Activated T-cell treated with anti-CD3 and anti-CD28 coated beads for 4 hours (primary cell): ENCODE measurements at regions not wholly inside any gene's neighbourhood (a gene's known extent, or its start where the extent isn't known, plus 50 kb on each side); places are given as distances from the start of the nearest gene placed in this dataset.

Source experiments
- DNase-seq: peaks from one replicate; pipeline ENCODE4 v3.0.0-alpha.2; 2020

- DNase-seq = no peak
Observed at GRCh38 chr11:80451105-80451504, 1010.3 kb upstream of the TENM4 start.

DNA sequence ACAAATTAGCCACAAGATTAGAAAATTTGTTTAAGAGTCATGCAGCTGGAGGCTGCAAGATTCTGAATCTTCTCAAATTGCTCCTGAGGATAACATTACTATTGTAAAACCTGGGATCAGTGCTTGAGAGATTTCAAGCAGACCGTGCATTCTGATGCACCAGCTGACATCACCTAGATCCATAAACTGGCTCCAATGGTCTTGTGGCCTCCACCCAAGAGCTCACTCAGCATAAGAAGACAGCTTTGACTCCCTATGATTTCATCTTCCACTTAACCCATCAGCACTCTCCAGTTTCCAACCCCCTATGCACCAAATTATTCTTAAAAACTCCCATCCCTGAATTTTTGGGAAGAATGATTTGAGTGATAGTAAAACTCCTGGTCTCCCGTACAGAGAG, 1007.9 kb upstream of the TENM4 start:
- DNase-seq = no peak

- DNase-seq = no peak
Observed at GRCh38 chr11:80443177-80443576, 1002.3 kb upstream of the TENM4 start.

- DNase-seq = no peak
Observed at GRCh38 chr11:80441821-80442220, 1001.0 kb upstream of the TENM4 start.

DNA sequence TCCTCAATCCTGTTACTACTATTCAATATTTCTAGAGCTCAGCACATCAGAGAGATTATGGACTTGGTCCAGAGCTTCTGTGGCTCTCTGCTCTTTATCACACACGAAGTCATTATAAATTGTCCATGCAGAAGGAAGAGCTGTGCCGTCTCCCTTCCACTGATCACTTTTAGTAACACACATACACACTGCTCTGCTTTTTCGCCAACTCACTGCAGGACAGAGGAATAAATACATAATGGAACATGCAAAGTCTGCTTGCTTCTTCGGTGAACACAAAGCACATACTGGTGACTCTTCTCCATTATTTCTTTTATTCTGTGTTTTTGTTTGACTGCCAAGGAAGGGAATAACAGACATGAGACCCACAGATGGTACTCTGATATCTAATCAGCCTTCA, 1000.0 kb upstream of the TENM4 start:
- no peak for DNase-seq

DNA sequence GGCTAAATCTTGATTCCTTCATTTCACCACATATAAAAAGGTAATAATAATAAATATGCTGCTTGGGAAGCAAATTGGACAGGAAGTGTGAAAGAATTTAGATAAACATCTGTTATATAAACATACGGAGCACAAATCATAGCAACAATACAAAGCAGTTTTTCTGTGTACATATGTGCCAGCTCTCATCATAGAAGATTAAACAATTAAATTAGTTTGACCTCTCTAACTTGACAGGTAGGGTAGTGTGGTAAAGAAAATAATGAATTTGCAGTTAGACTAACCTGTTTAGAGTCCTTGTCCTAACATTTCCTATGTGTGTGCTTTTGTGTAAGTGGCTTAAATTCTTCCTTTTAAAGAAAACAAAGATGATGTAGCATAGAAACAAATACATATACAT, 995.7 kb upstream of the TENM4 start:
- no peak for DNase-seq

DNA sequence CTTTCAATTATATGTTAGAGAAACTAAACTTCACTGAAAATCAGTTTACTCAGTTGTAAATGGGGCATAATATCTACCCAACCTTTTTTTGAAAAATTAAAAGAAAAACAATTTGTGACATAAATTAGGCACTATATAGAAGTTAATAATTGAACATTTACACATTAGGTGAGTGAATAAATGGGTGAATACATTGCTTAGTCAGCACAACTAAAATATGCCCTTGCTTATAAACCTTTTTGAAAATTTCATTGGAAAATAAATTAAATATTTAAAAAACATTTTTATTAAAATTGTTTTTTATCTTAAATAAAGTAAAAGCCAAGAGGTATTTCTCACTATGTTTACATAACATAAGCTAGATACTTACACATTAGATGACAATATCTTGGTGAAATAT, 994.5 kb upstream of the TENM4 start:
- no peak for DNase-seq

DNA sequence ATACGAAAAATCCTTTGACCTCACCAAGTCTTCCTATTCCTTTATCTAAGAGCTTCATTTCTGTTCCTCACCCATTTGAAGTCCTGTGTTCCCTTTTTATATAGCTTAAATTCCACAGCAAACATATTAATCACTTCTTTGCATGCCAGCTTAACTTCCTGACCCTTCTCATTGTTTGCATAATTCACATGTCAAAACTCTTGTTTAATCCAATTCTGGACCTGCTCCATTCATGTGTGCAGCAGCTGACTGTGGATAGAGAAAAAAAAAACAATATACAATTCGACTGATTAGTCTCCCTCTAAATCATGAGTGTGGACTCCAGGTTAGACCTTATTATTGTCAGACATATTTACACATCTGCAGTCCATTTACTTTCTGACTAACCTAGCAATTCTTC, 991.2 kb upstream of the TENM4 start:
- DNase-seq = no peak

DNA sequence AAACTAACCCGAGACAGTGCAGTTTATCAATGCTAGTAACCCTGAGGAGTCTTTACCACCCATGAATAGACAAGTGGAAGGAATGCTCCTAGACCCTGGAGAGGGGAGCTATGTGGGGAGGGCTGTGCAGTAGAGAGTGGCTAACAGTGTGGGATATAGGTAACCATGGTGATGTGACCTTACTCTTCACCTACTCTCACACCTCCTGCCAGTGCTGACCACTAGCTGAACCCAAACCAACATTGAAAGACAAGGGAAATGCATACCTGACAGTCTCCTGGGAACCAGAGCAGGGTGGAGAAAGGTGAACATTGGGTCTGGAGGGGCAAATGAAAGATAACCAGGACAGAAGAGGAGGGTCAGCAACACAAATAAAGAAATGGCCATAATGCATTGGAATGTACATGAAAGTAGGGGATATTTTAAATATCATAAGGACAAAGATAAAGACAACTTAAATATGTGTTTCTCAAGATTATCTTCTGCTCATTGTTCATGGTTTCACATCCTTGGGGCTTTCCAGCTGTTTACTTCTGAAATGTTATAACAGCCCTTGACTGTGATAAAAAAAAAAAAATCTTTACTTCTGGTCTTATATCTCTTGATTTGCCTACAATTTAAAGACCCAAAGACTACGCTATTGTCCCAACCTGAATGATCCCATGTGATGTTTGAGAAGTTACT, 983.3 kb upstream of the TENM4 start:
- DNase-seq = no peak

DNA sequence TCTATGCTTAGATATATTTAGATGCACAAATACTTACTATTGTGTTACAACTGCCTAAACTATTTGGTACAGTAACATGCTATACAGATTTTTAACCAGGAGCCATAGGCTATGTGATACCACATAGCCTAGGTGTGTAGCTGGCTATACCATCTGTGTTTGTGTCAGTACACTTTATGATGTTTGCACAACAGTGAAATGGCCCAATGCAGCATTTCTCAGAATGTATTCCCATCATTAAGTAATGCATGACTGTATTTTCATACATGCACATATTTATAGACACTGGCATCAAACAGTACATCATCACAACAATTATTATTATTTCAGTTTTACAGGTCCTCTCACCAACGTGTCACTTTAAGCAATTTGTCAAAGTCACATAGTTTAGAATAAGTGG, 979.5 kb upstream of the TENM4 start:
- DNase-seq = no peak

DNA sequence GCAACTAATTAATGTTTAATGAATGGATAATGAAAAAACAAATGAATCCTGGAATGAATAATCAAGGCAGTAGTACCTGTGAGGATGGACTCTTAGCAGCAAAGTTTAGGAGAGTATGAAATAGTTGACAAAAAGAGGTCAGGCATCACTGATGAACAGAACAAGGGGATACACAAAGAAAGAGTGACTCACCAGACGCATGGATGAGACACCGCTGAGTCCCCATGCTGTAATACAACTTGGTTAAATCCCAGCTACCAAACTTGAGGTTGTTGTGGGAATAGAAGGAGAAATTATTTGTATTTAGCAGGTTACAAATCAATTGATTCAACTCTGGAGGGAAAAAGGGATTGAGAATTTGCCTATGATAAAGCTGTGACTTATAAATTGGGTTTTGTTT, 976.9 kb upstream of the TENM4 start:
- no peak for DNase-seq

GRCh38 chr11:80415580-80415979, 974.8 kb upstream of the TENM4 start:
- DNase-seq = no peak

DNA sequence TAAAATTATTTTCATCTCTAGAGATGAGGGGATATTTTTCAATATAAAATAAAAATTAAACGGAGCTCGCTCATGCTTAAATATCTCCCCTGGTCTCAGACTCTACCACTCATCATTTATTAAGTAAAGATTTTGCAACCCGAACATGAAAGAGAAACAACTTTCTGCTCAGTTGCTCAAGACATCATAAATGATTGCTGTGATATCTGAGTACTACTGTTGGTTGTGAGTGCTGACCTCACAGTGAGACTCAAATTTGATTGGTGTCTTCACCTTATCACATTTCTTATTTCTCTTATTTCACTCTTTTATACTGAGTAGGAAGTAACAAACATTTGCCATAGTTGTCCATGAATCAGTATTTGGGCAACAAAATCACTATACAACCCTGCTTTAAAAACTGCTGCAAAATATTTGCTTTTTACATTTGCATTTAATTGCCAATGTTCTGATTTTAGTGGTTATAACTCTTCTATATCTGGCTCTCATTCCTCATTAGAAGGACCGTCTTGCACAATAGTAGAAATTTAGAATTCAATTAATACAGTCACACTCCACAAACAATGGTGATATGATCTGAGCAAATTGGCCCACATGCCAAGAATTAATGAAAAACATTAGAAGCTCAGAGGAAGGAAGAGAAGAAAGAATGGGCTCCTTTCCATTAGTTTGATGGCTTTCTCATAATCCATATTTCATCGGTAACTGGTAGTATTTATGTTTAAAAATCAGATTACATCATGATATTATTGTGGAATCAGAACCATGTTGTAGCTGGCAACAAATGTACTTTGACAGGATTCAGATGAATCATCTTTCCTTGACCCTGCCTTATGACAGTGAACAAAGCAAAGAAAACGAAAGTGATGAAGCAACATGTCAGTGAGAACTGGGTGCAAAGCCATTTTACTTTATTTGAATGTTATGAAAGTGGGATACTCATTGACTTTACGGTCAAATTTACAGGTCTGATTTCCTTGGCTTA, 973.6 kb upstream of the TENM4 start:
- no peak for DNase-seq

- DNase-seq = no peak
Observed at GRCh38 chr11:80412604-80413003, 971.8 kb upstream of the TENM4 start.

- DNase-seq = no peak
Observed at GRCh38 chr11:80393210-80393609, 952.4 kb upstream of the TENM4 start.

- no peak for DNase-seq
Observed at GRCh38 chr11:80390505-80390904, 949.7 kb upstream of the TENM4 start.

- DNase-seq = no peak
Observed at GRCh38 chr11:80388536-80388935, 947.7 kb upstream of the TENM4 start.

DNA sequence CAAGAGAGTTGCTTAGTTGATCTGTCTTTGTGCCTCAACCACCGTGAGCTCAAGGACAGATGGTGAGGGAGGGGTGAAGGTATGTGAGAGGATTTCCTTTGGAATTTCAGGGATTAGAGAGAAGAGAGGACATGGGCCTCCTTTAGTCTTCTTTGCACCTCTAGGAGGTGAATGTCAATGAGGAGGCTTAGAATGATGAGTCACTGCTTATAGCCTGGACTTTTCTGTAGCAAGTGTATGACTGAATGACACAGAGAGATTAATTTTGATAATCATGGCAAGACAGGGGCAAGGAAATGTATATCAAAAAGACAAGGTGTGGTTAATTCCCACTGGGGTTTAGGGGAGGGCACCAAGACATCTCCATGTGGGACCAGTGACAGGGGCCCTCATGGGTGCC, 947.3 kb upstream of the TENM4 start:
- no peak for DNase-seq

DNA sequence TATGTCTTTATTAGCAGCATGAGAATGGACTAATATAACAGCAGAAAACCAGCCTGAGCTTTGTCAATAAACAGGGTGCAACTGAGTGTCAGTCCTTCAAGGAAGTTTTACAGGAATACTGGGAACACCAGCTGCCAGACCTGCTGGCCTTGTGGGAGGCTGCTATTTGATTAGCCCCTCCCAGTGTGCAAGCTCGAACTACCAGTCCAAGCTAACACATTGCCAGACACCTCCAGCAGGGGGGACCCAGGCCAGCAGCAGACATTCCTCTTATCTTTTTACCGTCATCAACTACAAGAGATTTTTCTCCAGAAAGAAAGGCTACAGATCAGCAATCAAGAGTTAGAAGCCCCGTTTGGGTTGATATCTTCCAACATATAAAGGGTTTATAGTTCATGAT, 942.8 kb upstream of the TENM4 start:
- no peak for DNase-seq

- DNase-seq = no peak
Observed at GRCh38 chr11:80379620-80380278, 938.9 kb upstream of the TENM4 start.

DNA sequence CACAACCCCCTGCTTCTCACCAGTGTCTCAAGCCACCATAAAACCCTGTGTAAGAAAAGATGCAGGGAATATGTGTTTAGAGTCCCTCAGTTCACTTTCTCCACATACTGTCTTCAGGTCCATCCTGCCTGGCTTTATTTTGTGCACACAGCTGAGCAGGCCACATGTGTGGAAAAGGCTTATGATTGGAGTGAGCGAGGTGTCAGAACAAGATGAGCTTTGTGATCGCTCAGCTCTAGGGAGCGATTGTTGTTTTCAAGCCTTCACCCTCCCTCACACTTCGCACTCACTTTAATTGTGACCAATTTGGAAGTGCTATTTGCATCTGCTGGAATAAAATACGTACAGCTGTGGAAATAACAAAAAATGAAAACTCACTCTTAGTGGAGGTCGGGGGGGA, 931.1 kb upstream of the TENM4 start:
- no peak for DNase-seq

DNA sequence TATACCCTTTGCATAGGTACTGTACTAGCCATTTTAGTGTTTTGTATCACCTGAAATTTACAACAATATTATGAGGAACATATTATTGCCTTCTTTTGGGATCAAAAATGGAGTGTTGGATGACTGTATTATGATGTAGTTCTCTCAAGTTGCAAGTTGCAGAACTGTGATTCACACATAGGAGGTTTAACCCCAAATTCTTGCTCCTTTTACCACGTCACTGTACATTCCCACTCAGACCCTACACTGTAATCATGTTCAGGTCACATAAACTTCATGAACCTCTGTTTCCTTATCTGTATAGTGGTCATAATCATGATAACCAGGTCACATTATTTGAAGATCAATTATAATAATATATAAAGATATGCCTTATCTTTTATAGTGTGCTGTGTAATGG, 925.1 kb upstream of the TENM4 start:
- DNase-seq = no peak

- DNase-seq = no peak
Observed at GRCh38 chr11:80365076-80365725, 924.4 kb upstream of the TENM4 start.
